ENCODE measurements at regions not wholly inside any gene's neighbourhood (a gene's known extent, or its start where the extent isn't known, plus 50 kb on each side); places are given as distances from the start of the nearest gene placed in this dataset.

- TF ChIP-seq, protein P1, sequence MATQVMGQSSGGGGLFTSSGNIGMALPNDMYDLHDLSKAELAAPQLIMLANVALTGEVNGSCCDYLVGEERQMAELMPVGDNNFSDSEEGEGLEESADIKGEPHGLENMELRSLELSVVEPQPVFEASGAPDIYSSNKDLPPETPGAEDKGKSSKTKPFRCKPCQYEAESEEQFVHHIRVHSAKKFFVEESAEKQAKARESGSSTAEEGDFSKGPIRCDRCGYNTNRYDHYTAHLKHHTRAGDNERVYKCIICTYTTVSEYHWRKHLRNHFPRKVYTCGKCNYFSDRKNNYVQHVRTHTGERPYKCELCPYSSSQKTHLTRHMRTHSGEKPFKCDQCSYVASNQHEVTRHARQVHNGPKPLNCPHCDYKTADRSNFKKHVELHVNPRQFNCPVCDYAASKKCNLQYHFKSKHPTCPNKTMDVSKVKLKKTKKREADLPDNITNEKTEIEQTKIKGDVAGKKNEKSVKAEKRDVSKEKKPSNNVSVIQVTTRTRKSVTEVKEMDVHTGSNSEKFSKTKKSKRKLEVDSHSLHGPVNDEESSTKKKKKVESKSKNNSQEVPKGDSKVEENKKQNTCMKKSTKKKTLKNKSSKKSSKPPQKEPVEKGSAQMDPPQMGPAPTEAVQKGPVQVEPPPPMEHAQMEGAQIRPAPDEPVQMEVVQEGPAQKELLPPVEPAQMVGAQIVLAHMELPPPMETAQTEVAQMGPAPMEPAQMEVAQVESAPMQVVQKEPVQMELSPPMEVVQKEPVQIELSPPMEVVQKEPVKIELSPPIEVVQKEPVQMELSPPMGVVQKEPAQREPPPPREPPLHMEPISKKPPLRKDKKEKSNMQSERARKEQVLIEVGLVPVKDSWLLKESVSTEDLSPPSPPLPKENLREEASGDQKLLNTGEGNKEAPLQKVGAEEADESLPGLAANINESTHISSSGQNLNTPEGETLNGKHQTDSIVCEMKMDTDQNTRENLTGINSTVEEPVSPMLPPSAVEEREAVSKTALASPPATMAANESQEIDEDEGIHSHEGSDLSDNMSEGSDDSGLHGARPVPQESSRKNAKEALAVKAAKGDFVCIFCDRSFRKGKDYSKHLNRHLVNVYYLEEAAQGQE (IDR thresholded peaks at IDR 0.05; ENCODE audit: unreplicated experiment): no peak
- TF ChIP-seq POLR2AphosphoS5 (IDR thresholded peaks at IDR 0.05; ENCODE audit: low read depth) (no peak), CREB1 (CRISPR knock-in tag; IDR thresholded peaks at IDR 0.05; ENCODE audit: low read depth) (no peak), NANOG (IDR thresholded peaks at IDR 0.05; ENCODE audit: borderline replicate concordance) (no peak), EZH2 (IDR thresholded peaks at IDR 0.05; ENCODE audit: low read depth, unreplicated experiment) (no peak)
- TF ChIP-seq, protein P2, sequence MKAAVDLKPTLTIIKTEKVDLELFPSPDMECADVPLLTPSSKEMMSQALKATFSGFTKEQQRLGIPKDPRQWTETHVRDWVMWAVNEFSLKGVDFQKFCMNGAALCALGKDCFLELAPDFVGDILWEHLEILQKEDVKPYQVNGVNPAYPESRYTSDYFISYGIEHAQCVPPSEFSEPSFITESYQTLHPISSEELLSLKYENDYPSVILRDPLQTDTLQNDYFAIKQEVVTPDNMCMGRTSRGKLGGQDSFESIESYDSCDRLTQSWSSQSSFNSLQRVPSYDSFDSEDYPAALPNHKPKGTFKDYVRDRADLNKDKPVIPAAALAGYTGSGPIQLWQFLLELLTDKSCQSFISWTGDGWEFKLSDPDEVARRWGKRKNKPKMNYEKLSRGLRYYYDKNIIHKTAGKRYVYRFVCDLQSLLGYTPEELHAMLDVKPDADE (IDR thresholded peaks at IDR 0.05): no peak
These were observed 101.8 kb downstream of the ETAA1 start (continued) for GRCh38 chr2:67498931-67499330.

DNA sequence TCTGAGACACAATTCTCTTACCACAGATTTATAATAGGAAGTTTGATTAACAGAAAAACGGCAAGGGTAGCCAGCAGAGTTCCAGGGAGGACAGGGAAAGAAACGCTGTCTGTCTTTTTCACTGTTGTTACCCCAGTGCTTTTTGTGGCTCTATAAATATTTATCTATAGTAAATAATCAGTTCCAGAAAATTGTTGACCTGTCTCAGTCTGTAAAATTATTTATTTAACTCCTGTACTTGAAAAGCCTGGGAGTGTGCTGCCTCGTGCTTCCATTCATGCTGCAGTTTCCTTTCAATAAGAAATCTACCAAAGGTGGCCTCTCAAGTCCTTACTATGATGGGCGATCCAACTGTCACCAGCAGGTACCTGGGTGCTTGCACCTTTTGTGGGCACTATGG lies 102.9 kb downstream of the ETAA1 start:
- H3K27ac ChIP-seq (ENCODE audit: low read depth): no peak overlapping the region
- no peaks in the 10 kb centered on the region for H3K36me3 ChIP-seq (ENCODE audit: insufficient read depth)
- H3K4me3 Mint-ChIP-seq: no peak overlapping the region
- no peaks in the 10 kb centered on the region for H3K36me3 Mint-ChIP-seq (ENCODE audit: low read depth)
- H3K27ac Mint-ChIP-seq: no peak overlapping the region
- H3K9me2 ChIP-seq (ENCODE audit: insufficient read depth): no peaks in the 10 kb centered on the region
- H3K27me3 ChIP-seq (ENCODE audit: insufficient read depth): no peaks in the 10 kb centered on the region
- H3K27me3 Mint-ChIP-seq (ENCODE audit: insufficient read depth, low read depth, poor library complexity): no peaks in the 10 kb centered on the region
- H3K4me3 ChIP-seq: no peak overlapping the region
- no peak overlapping the region for H3K4me2 ChIP-seq
- no peaks in the 10 kb centered on the region for H4K20me1 ChIP-seq (replicated peaks; ENCODE audit: insufficient read depth)
- H3F3A ChIP-seq (replicated peaks; ENCODE audit: low read depth): no peaks in the 10 kb centered on the region
- H2AFZ ChIP-seq: no peak overlapping the region
- H3K79me2 ChIP-seq (replicated peaks; ENCODE audit: insufficient read depth): no peaks in the 10 kb centered on the region
- no peaks in the 10 kb centered on the region for H3K9me3 Mint-ChIP-seq
- DNase-seq (ENCODE audit: low spot score): no peak
- ATAC-seq: no peak
- H3K4me1 ChIP-seq (ENCODE audit: insufficient read depth): peaks cover 3% of the 10 kb centered on the region; the same call in 1 of the 2 replicates
- H3K4me1 Mint-ChIP-seq: no peaks in the 10 kb centered on the region
- TF ChIP-seq CREB1 (CRISPR knock-in tag; IDR thresholded peaks at IDR 0.05; ENCODE audit: low read depth): no peak
- TF ChIP-seq ZNF114 (CRISPR knock-in tag; IDR thresholded peaks at IDR 0.05): no peak
- TF ChIP-seq STAT1 (IDR thresholded peaks at IDR 0.05; ENCODE audit: unreplicated experiment): no peak
- TF ChIP-seq JUNB (IDR thresholded peaks at IDR 0.05; ENCODE audit: unreplicated experiment): no peak
- TF ChIP-seq, protein P3, sequence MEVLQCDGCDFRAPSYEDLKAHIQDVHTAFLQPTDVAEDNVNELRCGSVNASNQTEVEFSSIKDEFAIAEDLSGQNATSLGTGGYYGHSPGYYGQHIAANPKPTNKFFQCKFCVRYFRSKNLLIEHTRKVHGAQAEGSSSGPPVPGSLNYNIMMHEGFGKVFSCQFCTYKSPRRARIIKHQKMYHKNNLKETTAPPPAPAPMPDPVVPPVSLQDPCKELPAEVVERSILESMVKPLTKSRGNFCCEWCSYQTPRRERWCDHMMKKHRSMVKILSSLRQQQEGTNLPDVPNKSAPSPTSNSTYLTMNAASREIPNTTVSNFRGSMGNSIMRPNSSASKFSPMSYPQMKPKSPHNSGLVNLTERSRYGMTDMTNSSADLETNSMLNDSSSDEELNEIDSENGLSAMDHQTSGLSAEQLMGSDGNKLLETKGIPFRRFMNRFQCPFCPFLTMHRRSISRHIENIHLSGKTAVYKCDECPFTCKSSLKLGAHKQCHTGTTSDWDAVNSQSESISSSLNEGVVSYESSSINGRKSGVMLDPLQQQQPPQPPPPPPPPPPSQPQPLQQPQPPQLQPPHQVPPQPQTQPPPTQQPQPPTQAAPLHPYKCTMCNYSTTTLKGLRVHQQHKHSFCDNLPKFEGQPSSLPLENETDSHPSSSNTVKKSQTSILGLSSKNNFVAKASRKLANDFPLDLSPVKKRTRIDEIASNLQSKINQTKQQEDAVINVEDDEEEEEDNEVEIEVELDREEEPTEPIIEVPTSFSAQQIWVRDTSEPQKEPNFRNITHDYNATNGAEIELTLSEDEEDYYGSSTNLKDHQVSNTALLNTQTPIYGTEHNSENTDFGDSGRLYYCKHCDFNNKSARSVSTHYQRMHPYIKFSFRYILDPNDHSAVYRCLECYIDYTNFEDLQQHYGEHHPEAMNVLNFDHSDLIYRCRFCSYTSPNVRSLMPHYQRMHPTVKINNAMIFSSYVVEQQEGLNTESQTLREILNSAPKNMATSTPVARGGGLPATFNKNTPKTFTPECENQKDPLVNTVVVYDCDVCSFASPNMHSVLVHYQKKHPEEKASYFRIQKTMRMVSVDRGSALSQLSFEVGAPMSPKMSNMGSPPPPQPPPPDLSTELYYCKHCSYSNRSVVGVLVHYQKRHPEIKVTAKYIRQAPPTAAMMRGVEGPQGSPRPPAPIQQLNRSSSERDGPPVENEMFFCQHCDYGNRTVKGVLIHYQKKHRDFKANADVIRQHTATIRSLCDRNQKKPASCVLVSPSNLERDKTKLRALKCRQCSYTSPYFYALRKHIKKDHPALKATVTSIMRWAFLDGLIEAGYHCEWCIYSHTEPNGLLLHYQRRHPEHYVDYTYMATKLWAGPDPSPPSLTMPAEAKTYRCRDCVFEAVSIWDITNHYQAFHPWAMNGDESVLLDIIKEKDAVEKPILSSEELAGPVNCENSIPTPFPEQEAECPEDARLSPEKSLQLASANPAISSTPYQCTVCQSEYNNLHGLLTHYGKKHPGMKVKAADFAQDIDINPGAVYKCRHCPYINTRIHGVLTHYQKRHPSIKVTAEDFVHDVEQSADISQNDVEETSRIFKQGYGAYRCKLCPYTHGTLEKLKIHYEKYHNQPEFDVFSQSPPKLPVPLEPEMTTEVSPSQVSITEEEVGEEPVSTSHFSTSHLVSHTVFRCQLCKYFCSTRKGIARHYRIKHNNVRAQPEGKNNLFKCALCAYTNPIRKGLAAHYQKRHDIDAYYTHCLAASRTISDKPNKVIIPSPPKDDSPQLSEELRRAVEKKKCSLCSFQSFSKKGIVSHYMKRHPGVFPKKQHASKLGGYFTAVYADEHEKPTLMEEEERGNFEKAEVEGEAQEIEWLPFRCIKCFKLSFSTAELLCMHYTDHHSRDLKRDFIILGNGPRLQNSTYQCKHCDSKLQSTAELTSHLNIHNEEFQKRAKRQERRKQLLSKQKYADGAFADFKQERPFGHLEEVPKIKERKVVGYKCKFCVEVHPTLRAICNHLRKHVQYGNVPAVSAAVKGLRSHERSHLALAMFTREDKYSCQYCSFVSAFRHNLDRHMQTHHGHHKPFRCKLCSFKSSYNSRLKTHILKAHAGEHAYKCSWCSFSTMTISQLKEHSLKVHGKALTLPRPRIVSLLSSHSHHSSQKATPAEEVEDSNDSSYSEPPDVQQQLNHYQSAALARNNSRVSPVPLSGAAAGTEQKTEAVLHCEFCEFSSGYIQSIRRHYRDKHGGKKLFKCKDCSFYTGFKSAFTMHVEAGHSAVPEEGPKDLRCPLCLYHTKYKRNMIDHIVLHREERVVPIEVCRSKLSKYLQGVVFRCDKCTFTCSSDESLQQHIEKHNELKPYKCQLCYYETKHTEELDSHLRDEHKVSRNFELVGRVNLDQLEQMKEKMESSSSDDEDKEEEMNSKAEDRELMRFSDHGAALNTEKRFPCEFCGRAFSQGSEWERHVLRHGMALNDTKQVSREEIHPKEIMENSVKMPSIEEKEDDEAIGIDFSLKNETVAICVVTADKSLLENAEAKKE (CRISPR knock-in tag; IDR thresholded peaks at IDR 0.05): no peak
- TF ChIP-seq EZH2 (IDR thresholded peaks at IDR 0.05; ENCODE audit: low read depth, unreplicated experiment): no peak
- TF ChIP-seq POLR2AphosphoS5 (IDR thresholded peaks at IDR 0.05; ENCODE audit: low read depth): no peak
- TF ChIP-seq EZH2phosphoT487 (IDR thresholded peaks at IDR 0.05; ENCODE audit: unreplicated experiment): no peak
- TF ChIP-seq, protein P2 (IDR thresholded peaks at IDR 0.05): no peak
- no peak for TF ChIP-seq ZNF331 (CRISPR knock-in tag; IDR thresholded peaks at IDR 0.05; ENCODE audit: low read depth)
